ENCODE measurements at regions not wholly inside any gene's neighbourhood (a gene's known extent, or its start where the extent isn't known, plus 50 kb on each side); places are given as distances from the start of the nearest gene placed in this dataset.

DNA sequence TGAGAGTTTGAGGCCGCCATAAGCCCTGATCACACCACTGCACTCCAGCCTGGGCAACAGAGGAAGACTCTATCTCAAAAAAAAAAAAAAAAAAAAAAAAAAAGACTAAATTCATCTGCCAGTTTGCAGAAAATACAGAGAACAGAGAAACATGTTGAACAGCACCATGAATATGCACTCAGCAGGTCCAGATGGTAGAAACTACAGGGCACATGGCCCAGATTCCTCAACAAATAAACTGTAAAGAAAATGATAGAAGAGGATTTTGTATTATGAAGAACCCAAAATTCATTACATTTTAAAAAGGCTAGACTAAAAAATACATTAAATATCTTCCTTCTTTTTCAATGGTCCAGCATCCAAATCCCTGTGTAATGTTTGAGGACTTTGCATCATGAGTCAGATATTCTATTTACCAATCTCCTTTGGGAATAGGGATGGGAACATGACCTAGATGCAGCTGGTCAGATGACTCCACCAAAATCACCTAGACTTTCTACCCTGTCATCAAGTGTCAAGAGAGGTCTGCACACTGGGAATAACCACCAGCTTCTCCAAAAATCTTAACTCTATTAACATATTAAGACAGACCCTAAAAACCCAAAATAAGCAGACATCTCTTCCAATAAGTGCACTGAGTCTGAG, 189.1 kb upstream of the TCF21 start:
- Histone ChIP-seq H3K9ac (ENCODE audit: insufficient read depth in 1 of 2, low read depth in 2 of 2, low read length in 2 of 2) (no peak overlapping the region), H3K4me3 (no peak overlapping the region), H2AFZ (ENCODE audit: low read depth, low read length) (peak overlapping the region; percentile 25; the same call in 1 of the 2 replicates), H3K36me3 (ENCODE audit: control insufficient read depth, insufficient read depth, low read length) (no peaks in the 10 kb centered on the region), H3K4me1 (replicated peaks in 1 of 2; ENCODE audit: control insufficient read depth in 2 of 2, insufficient read depth in 2 of 2, low read length in 2 of 2) (peaks cover 4 to 29% of the 10 kb centered on the region in 2 experiments; a peak in 4 of 5 replicates), H3K27ac (ENCODE audit: extremely low read depth, low read depth, low read length) (no peak overlapping the region), H3K79me2 (ENCODE audit: control insufficient read depth, insufficient read depth, low read length) (no peaks in the 10 kb centered on the region), H3K4me2 (ENCODE audit: insufficient read depth, low read length) (no peak overlapping the region), H3K9me3 (replicated peaks; ENCODE audit: control insufficient read depth, insufficient read depth, low read depth, low read length) (peaks cover 5% of the 10 kb centered on the region; the same call in 1 of the 2 replicates), H4K20me1 (replicated peaks; ENCODE audit: control insufficient read depth, insufficient read depth, low read length) (no peaks in the 10 kb centered on the region), H3K9me1 (ENCODE audit: control insufficient read depth, insufficient read depth, low read length) (no peaks in the 10 kb centered on the region), H3K27me3 (ENCODE audit: control insufficient read depth in 2 of 2, insufficient read depth in 2 of 2, low read length in 2 of 2) (no peaks in the 10 kb centered on the region)
- ChIA-PET CTCF (ENCODE audit: low intra/inter-chr PET ratio) (interaction anchor here (0.6 kb wide), 1 partner anchor 131 kb away, joined by 6 read pairs; no protein-coding TSS in a partner anchor), POLR2A (no interaction called here)
- in situ Hi-C loops (cut with MboI) (no loop called here), intact Hi-C loops (cut with micrococcal nuclease) (loop anchor here (2.0 to 10.0 kb wide), 3 partner anchors 41 to 395 kb away; no protein-coding TSS in a partner anchor)
- no peak for TF ChIP-seq CREB3L1 (IDR thresholded peaks at IDR 0.05; ENCODE audit: borderline replicate concordance, low read depth)
- no peak for TF ChIP-seq ZNF699 (CRISPR knock-in tag; IDR thresholded peaks at IDR 0.05; ENCODE audit: insufficient replicate concordance)
- FAIRE-seq (no peak), DNase-seq (ENCODE audit: extremely low read depth in 1 of 4, low spot score in 3 of 4) (no peak), ATAC-seq (no peak)
- no TSS peak for BruUV-seq (replicated peaks)
- no CpG with 5 or more reads among the region's 1 CpG for WGBS (ENCODE audit: insufficient coverage, low coverage, missing lambda C conversion rate)

Measured in K562 (cell line).